ENCODE measurements at regions not wholly inside any gene's neighbourhood (a gene's known extent, or its start where the extent isn't known, plus 50 kb on each side); places are given as distances from the start of the nearest gene placed in this dataset.

DNA sequence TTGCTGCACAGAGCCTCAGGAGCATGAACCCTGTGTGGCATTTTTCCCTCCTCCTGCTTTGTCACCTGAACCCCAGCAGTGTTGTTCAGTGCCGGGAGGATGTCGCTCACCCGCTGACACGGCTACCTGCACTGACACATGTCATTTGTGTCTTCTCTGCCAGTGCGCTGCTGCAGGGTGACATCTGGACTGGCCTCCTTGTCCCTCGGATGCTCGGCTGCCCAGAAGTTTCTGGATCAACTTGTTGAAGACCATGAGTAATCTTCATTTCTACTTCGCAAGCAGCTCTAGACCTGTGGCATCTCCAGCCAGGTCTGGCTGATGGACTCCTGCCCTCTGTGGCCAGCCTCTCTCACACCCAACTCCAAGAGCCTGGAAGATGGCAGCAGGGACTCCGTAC is 311.1 kb upstream of the C2CD4B start:
- FAIRE-seq (no peak), DNase-seq (ENCODE audit: insufficient read length, low spot score) (no peak)
- TF ChIP-seq POU2F2 (IDR thresholded peaks at IDR 0.05; ENCODE audit: low read depth, low read length) (no peak), POLR2AphosphoS5 (IDR thresholded peaks at IDR 0.05; ENCODE audit: low read depth, low read length) (no peak), TAF1 (IDR thresholded peaks at IDR 0.05; ENCODE audit: low read depth, low read length) (no peak), SPI1 (IDR thresholded peaks at IDR 0.05; ENCODE audit: low read depth, low read length) (no peak), POLR2A (IDR thresholded peaks at IDR 0.05; ENCODE audit: low read depth, low read length) (no peak), PAX5 (IDR thresholded peaks at IDR 0.05; ENCODE audit: insufficient read depth, low read length, severe bottlenecking) (no peak)

DNA sequence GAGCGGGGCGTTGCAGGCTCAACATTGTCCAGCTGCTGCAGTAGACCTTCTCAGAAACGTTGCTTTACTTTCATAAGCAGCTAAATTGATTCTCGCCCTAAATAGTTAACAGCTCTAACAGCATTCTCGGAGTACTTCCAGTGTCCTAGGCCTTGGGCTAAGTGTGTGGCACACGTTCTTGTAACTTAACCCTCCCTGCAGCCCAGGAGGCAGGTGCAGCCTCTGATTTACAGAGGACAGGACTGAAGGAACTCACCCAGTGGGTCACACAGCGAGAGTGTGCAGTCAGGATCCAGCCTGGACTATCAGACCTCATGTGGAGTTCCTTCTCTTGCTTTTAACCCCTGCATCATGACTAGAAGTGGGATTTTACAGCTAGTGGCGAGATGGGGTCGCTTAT is 312.8 kb upstream of the C2CD4B start:
- DNase-seq (ENCODE audit: insufficient read length, low spot score) (no peak), FAIRE-seq (no peak)
- TF ChIP-seq POU2F2 (IDR thresholded peaks at IDR 0.05; ENCODE audit: low read depth, low read length) (no peak), SPI1 (IDR thresholded peaks at IDR 0.05; ENCODE audit: low read depth, low read length) (no peak), POLR2A (IDR thresholded peaks at IDR 0.05; ENCODE audit: low read depth, low read length) (no peak), PAX5 (IDR thresholded peaks at IDR 0.05; ENCODE audit: insufficient read depth, low read length, severe bottlenecking) (no peak), TAF1 (IDR thresholded peaks at IDR 0.05; ENCODE audit: low read depth, low read length) (no peak), POLR2AphosphoS5 (IDR thresholded peaks at IDR 0.05; ENCODE audit: low read depth, low read length) (no peak)

DNA sequence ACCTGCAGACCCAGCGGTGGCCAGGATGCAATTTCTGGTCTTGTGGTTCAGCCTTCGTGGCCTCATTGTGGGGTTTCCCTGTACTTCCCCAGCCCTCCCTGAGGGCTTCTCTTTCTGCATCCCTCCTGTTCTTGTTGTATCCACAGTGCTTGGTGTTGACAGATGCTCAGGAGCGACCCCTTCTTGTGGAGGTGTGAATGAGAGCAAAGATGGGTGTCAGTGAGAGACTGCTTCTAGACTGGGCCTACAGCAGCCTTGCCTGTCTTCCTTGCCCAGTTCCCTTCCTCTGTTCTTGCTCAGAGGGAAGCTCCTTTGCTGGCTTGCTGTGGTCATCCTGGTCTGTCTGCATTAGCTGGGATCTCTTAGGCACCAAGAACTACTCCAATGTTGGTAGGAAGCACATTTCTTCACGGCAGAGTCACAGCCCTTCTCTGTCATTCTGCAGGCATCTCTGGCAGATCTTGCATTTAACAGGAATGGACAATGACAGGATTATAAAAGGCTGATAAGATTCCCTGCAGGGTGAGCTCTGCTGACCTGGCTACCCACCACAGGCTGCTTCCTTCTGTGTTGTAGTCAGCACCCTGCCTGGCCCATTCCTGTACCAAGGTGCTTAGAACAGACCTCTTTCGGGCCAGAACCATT is 317.8 kb upstream of the C2CD4B start:
- TF ChIP-seq PAX5 (IDR thresholded peaks at IDR 0.05; ENCODE audit: insufficient read depth, low read length, severe bottlenecking): no peak
- no peak for TF ChIP-seq POLR2A (IDR thresholded peaks at IDR 0.05; ENCODE audit: low read depth, low read length)
- TF ChIP-seq SPI1 (IDR thresholded peaks at IDR 0.05; ENCODE audit: low read depth, low read length): no peak
- no peak for TF ChIP-seq POLR2AphosphoS5 (IDR thresholded peaks at IDR 0.05; ENCODE audit: low read depth, low read length)
- TF ChIP-seq TAF1 (IDR thresholded peaks at IDR 0.05; ENCODE audit: low read depth, low read length): no peak
- TF ChIP-seq POU2F2 (IDR thresholded peaks at IDR 0.05; ENCODE audit: low read depth, low read length): no peak
- DNase-seq (ENCODE audit: insufficient read length, low spot score): peak; percentile 47
- FAIRE-seq: peak; percentile 76

DNA sequence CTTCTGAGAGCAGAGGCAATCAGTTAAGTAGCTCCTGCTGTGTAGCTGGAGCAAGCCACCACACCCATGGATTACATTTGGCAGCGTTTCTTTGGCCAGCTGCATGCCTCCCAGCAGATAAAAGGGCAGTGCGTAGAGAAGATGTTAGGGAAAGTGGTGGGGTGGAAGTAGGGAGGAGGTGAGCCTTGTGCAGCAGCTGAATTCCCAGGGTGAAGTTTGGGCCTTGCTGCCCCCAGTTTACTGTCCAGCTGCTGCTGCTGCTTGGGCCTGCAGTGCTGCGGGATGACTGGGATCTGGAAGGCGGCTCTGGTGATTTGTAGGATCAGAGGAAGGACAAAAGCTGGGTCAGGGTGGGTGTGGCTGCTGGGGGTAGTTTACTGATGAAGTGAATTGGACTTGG is 318.7 kb upstream of the C2CD4B start:
- DNase-seq (ENCODE audit: insufficient read length, low spot score) (no peak), FAIRE-seq (no peak)
- TF ChIP-seq SPI1 (IDR thresholded peaks at IDR 0.05; ENCODE audit: low read depth, low read length) (no peak), PAX5 (IDR thresholded peaks at IDR 0.05; ENCODE audit: insufficient read depth, low read length, severe bottlenecking) (no peak), TAF1 (IDR thresholded peaks at IDR 0.05; ENCODE audit: low read depth, low read length) (no peak), POLR2AphosphoS5 (IDR thresholded peaks at IDR 0.05; ENCODE audit: low read depth, low read length) (no peak), POLR2A (IDR thresholded peaks at IDR 0.05; ENCODE audit: low read depth, low read length) (no peak), POU2F2 (IDR thresholded peaks at IDR 0.05; ENCODE audit: low read depth, low read length) (no peak)

DNA sequence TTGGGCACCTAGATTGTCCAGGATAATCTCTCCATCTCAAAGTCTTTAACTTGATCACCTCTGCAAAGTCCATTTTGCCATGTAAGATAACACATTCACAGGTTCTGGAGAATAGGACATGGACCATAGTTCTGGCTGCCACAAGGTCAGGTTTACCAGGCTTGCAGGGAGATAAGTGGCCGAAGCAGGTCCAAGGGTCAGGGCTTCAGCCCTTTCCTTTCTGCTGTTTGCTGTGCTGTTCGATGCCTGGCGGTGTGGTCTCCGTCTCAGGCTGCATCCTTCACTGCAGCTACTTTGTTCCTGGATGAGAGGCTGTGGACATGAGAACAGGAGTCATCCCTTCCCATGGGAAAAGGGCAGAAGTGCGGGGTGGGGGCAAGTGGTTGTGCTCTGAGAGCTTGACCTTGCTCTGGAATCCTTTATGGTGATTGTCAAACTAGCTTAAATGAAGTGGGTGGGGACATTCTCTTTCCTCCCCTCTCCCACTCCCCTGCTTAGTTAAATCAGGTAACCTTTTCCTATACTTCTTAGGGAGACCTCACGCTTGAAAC is 320.2 kb upstream of the C2CD4B start:
- TF ChIP-seq SPI1 (IDR thresholded peaks at IDR 0.05; ENCODE audit: low read depth, low read length) (no peak), POLR2AphosphoS5 (IDR thresholded peaks at IDR 0.05; ENCODE audit: low read depth, low read length) (no peak), POU2F2 (IDR thresholded peaks at IDR 0.05; ENCODE audit: low read depth, low read length) (no peak), TAF1 (IDR thresholded peaks at IDR 0.05; ENCODE audit: low read depth, low read length) (no peak), PAX5 (IDR thresholded peaks at IDR 0.05; ENCODE audit: insufficient read depth, low read length, severe bottlenecking) (no peak), POLR2A (IDR thresholded peaks at IDR 0.05; ENCODE audit: low read depth, low read length) (no peak)
- no peak for DNase-seq (ENCODE audit: insufficient read length, low spot score)
- no peak for FAIRE-seq

DNA sequence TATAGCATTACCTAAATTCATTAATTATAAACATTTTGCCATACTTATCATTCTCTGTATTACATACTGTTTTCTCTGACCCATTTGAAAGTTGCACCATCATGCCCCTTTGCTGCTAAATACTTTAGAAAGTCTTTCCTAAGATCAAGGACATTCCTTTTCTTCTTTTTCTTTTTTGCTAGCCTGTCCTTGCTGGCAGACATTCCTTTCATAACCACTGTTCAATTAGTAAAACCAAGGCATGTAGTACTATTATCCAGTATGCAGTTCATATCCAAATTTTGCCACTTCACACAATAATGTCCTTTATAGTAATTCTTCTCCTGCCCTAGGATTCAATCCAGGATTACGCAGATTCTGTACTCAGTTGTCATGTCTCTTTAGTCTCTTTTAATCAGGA is 321.0 kb upstream of the C2CD4B start:
- DNase-seq (ENCODE audit: insufficient read length, low spot score): no peak
- FAIRE-seq: no peak
- TF ChIP-seq SPI1 (IDR thresholded peaks at IDR 0.05; ENCODE audit: low read depth, low read length) (no peak), PAX5 (IDR thresholded peaks at IDR 0.05; ENCODE audit: insufficient read depth, low read length, severe bottlenecking) (no peak), TAF1 (IDR thresholded peaks at IDR 0.05; ENCODE audit: low read depth, low read length) (no peak), POLR2AphosphoS5 (IDR thresholded peaks at IDR 0.05; ENCODE audit: low read depth, low read length) (no peak), POU2F2 (IDR thresholded peaks at IDR 0.05; ENCODE audit: low read depth, low read length) (no peak)

DNA sequence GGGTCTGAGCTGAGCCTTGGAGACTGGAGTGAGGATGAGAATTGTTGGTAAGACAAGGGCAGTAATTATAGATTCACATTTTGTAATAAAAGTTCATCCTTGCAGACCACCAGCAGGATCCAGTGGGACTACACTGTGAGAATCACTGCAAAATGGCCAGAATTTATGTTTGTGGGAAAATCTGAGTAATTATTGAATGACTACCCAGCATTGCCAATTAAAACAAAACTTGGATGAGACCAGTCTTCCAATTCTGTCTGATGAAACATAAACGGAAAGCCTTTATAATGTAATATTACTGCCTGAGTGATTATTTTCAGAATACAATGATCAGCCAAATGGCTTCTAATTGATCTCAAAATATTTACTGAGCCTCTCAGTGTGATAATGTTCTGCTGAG is 323.3 kb upstream of the C2CD4B start:
- TF ChIP-seq POLR2A (IDR thresholded peaks at IDR 0.05; ENCODE audit: low read depth, low read length) (no peak), SPI1 (IDR thresholded peaks at IDR 0.05; ENCODE audit: low read depth, low read length) (no peak), PAX5 (IDR thresholded peaks at IDR 0.05; ENCODE audit: insufficient read depth, low read length, severe bottlenecking) (no peak), TAF1 (IDR thresholded peaks at IDR 0.05; ENCODE audit: low read depth, low read length) (no peak), POU2F2 (IDR thresholded peaks at IDR 0.05; ENCODE audit: low read depth, low read length) (no peak), POLR2AphosphoS5 (IDR thresholded peaks at IDR 0.05; ENCODE audit: low read depth, low read length) (no peak)
- no peak for DNase-seq (ENCODE audit: insufficient read length, low spot score)
- no peak for FAIRE-seq

DNA sequence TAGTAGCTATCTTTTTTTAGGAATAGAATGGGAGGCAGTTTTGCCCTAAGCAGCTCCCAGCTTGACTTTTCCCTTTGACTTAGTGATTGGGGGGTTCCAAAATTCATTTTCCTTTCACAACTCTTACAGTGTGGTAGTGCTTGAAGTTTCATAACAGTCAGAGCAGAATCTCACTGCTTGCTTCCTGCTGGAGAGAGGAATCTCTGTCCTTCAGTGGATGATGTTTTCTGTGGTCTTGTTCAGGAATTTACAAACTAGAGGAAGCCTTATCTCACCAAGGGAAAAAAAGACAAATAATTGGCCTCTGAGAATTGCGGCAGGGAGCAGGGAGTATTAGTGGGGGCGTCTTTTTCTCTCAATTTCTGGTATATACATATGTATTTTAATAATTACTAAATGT is 326.6 kb upstream of the C2CD4B start:
- TF ChIP-seq TAF1 (IDR thresholded peaks at IDR 0.05; ENCODE audit: low read depth, low read length): no peak
- TF ChIP-seq SPI1 (IDR thresholded peaks at IDR 0.05; ENCODE audit: low read depth, low read length): no peak
- TF ChIP-seq POLR2AphosphoS5 (IDR thresholded peaks at IDR 0.05; ENCODE audit: low read depth, low read length): no peak
- TF ChIP-seq PAX5 (IDR thresholded peaks at IDR 0.05; ENCODE audit: insufficient read depth, low read length, severe bottlenecking): no peak
- FAIRE-seq (no peak), DNase-seq (ENCODE audit: insufficient read length, low spot score) (no peak)

DNA sequence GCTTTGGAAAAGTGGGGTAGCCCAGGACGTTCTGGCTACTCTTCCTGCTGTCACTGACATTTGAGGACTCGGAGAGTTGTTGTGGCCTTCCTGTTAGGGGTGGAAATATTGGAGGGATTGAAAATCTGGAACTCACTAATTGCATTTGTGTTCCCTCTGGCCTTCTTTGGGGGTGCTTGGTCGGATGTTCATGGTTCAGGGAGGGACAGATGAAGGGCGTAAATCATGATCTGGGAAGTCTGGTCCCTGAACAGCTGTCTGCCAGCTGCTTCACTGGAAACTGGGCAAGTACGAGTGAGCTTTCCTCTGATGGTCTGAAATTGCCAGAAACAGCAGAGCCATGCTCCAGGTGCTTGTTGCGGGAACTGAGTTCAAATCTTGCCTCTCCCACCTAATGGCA is 327.8 kb upstream of the C2CD4B start:
- DNase-seq (ENCODE audit: insufficient read length, low spot score): no peak
- TF ChIP-seq SPI1 (IDR thresholded peaks at IDR 0.05; ENCODE audit: low read depth, low read length) (no peak), TAF1 (IDR thresholded peaks at IDR 0.05; ENCODE audit: low read depth, low read length) (no peak), POLR2AphosphoS5 (IDR thresholded peaks at IDR 0.05; ENCODE audit: low read depth, low read length) (no peak)
- FAIRE-seq: no peak

DNA sequence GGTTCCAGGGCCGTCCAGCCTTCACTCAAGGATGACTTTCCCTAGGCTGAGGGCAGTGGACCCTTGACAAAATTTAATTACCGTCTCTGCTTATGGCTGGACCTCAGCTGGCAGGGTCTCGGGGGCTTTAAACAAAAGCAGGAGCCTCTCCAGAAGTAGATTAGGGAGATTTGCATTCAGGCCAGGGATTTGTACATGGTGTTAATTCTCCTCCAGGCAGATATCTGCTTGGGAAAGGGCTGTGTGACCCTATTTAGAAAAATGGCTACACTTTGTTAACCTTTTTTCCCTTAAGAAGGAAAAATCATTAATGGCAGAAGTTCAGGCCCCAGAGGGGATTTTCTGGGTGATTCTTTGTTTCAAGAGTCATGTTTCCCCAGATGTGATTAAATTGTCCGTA is 329.1 kb upstream of the C2CD4B start:
- TF ChIP-seq POLR2AphosphoS5 (IDR thresholded peaks at IDR 0.05; ENCODE audit: low read depth, low read length) (no peak), POLR2A (IDR thresholded peaks at IDR 0.05; ENCODE audit: low read depth, low read length) (no peak), POU2F2 (IDR thresholded peaks at IDR 0.05; ENCODE audit: low read depth, low read length) (no peak), TAF1 (IDR thresholded peaks at IDR 0.05; ENCODE audit: low read depth, low read length) (no peak), SPI1 (IDR thresholded peaks at IDR 0.05; ENCODE audit: low read depth, low read length) (no peak), PAX5 (IDR thresholded peaks at IDR 0.05; ENCODE audit: insufficient read depth, low read length, severe bottlenecking) (no peak)
- FAIRE-seq (no peak), DNase-seq (ENCODE audit: insufficient read length, low spot score) (no peak)
